NCI-H128 (cell line): ENCODE measurements at regions not wholly inside any gene's neighbourhood (a gene's known extent, or its start where the extent isn't known, plus 50 kb on each side); places are given as distances from the start of the nearest gene placed in this dataset.
A peak's percentile ranks its signal among the peaks of the same experiment; 100 is the strongest.

ENCODE experiments used
- DNase-seq: peaks from one replicate; lab custom pipeline; 2025; ENCODE audit not compliant: unreplicated experiment; lab: John Stamatoyannopoulos, UW

GRCh38 chr2:136248242-136248641 lies 130.3 kb upstream of the CXCR4 start:
- peak; percentile 53 for DNase-seq

- no peak for DNase-seq
Measured at GRCh38 chr2:136247204-136247950, 129.4 kb upstream of the CXCR4 start.

GRCh38 chr2:136246086-136246669 lies 128.2 kb upstream of the CXCR4 start:
- no peak for DNase-seq

- DNase-seq, result no peak
Measured at GRCh38 chr2:136245211-136245610, 127.3 kb upstream of the CXCR4 start.

- DNase-seq, result no peak
Measured at GRCh38 chr2:136244536-136244885, 126.6 kb upstream of the CXCR4 start.

GRCh38 chr2:136243638-136244535 lies 125.9 kb upstream of the CXCR4 start:
- DNase-seq, result no peak

- no peak for DNase-seq
Measured at GRCh38 chr2:136242687-136243277, 124.8 kb upstream of the CXCR4 start.

GRCh38 chr2:136242100-136242499 lies 124.2 kb upstream of the CXCR4 start:
- DNase-seq, result no peak

GRCh38 chr2:136239079-136239685 lies 121.2 kb upstream of the CXCR4 start:
- DNase-seq, result no peak

GRCh38 chr2:136238286-136239078 lies 120.5 kb upstream of the CXCR4 start:
- no peak for DNase-seq

GRCh38 chr2:136236019-136236418 lies 118.1 kb upstream of the CXCR4 start:
- DNase-seq, result no peak

GRCh38 chr2:136235546-136235945 lies 117.6 kb upstream of the CXCR4 start:
- DNase-seq, result no peak

- no peak for DNase-seq
Measured at GRCh38 chr2:136234261-136234660, 116.3 kb upstream of the CXCR4 start.

- DNase-seq, result no peak
Measured at GRCh38 chr2:136233298-136233697, 115.3 kb upstream of the CXCR4 start.

GRCh38 chr2:136232456-136233172 lies 114.7 kb upstream of the CXCR4 start:
- DNase-seq, result no peak

GRCh38 chr2:136230464-136230863 lies 112.5 kb upstream of the CXCR4 start:
- no peak for DNase-seq

GRCh38 chr2:136226903-136227302 lies 109.0 kb upstream of the CXCR4 start:
- no peak for DNase-seq

GRCh38 chr2:136225950-136226835 lies 108.2 kb upstream of the CXCR4 start:
- DNase-seq, result no peak

GRCh38 chr2:136223274-136223673 lies 105.3 kb upstream of the CXCR4 start:
- DNase-seq, result no peak
